Sigmoid colon (tissue), 3 donors: ENCODE measurements at regions not wholly inside any gene's neighbourhood (a gene's known extent, or its start where the extent isn't known, plus 50 kb on each side); places are given as distances from the start of the nearest gene placed in this dataset.

Source experiments
- CTCF ChIP-seq, 4 experiments: fragments of 450-650 bp in 3 of 4; fragments of 200-600 bp in 1 of 4; IDR thresholded peaks; one replicate each; pipeline ENCODE4 v1.5.1; 2016 to 2019; ENCODE audit warnings: antibody characterized with exemption in 4 of 4, mild to moderate bottlenecking in 3 of 4, moderate library complexity in 2 of 4
- POLR2A ChIP-seq, 2 donors: fragments of 450-650 bp; IDR thresholded peaks; one replicate each; pipeline ENCODE4 v1.6.1; 2016; ENCODE audit warnings: antibody characterized with exemption in 2 of 2, mild to moderate bottlenecking in 2 of 2, moderate library complexity in 2 of 2

GRCh38 chr1:58135821-58136321 is 410.7 kb downstream of the OMA1 start:
- TF ChIP-seq POLR2A (IDR thresholded peaks at IDR 0.05), result no peak
- TF ChIP-seq CTCF (IDR thresholded peaks at IDR 0.05), result no peak
